GM12874 (cell line): ENCODE measurements at regions not wholly inside any gene's neighbourhood (a gene's known extent, or its start where the extent isn't known, plus 50 kb on each side); places are given as distances from the start of the nearest gene placed in this dataset.

Source experiments
- CTCF ChIP-seq: IDR thresholded peaks from 2 replicates; pipeline ENCODE4 v1.5.1; 2011; ENCODE audit warnings: low read depth, mild to moderate bottlenecking, control low read depth, low read length, moderate library complexity; ENCODE audit not compliant: insufficient read depth

- TF ChIP-seq CTCF: no peak
Observed at GRCh38 chr4:23060776-23061175, 368.0 kb downstream of the GBA3 start.

DNA sequence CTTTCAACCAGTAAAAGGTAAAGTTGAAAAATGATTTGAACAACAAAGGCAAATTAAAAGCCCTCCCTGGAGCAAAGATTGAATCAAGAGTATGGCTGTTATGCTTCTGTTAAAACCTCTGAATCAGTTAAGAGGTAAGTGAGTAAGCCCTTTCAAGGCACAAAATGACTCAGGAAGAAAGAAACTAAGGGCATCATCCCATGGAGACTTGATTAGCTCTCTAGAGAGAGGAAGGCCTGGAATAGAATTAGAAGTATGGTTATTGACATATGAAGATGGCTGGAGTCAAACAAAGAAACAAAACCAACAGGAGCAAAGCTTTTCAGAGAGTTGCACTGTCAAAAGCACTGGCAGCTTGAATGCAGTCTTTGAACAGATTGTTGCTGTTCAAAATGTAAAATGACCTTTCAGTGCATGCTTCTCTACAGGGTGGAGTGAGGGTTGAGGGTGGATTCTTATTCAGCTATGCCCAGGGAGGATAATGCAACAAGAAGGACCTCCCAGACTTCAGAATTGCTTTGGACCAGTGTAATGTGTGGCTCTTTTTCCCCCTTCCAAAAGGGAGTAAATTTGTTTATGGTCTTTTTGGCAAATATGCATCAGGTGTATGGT is 365.5 kb downstream of the GBA3 start:
- no peak for TF ChIP-seq CTCF

DNA sequence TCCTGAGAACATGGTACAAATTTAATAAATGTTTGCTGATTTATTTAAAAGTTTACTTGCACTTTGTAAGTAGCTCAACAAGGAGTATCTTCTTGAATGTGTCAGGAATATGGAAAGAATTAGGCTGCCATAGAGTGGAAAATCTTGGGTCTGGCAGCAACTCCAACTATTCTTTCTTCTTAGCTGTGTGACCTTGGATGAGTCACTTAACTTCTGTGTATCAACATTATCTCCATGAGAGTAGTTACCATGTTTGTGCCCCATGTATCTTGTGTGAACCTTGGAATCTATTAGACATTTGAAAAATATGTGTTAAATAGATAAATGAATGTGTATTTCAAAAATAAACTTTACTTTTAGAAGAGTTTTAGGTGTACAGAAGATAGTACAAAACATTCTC is 348.8 kb downstream of the GBA3 start:
- TF ChIP-seq CTCF: no peak

- TF ChIP-seq CTCF: no peak
Observed at GRCh38 chr4:23040539-23040938, 347.8 kb downstream of the GBA3 start.

- TF ChIP-seq CTCF: no peak
Observed at GRCh38 chr4:23039818-23040217, 347.1 kb downstream of the GBA3 start.

DNA sequence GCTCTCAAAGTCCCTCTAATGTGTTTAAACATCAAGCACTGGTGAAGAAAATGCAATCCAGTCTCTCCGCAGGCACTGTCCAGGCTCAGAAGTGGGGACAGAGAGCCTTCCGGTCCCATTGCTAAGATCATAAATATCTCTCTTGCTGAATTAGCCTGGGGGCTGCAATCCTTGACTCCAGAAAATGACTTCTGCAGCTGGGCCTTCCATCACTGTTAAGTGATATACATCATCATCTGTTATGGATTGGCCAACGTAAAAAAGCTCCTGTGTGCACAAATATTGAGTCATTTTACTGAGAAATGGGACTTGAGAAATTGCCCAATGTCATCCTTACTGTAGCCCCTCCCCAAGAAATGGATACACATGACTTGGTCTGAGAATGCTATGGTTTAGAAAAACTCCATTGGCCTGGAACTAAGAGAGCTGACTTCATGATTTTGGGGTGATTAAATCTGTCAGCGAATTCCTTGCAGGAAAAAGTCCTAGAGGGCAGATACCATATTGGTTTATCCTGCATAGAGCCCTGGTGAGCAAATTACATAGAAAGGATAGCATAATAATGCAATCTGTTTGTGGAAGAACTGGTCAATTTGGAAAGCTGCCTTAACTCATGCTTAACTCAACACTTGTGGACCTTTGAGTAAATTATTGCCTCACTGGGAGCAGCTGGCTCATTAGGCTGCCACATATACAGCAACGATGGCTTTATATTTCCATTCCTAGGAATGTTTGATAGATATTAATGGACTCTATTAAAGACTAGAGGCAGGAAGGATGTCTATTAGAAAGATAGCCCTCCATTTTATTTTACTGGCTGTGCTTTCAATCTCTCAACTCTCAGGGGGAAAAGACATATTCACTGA is 346.1 kb downstream of the GBA3 start:
- no peak for TF ChIP-seq CTCF

DNA sequence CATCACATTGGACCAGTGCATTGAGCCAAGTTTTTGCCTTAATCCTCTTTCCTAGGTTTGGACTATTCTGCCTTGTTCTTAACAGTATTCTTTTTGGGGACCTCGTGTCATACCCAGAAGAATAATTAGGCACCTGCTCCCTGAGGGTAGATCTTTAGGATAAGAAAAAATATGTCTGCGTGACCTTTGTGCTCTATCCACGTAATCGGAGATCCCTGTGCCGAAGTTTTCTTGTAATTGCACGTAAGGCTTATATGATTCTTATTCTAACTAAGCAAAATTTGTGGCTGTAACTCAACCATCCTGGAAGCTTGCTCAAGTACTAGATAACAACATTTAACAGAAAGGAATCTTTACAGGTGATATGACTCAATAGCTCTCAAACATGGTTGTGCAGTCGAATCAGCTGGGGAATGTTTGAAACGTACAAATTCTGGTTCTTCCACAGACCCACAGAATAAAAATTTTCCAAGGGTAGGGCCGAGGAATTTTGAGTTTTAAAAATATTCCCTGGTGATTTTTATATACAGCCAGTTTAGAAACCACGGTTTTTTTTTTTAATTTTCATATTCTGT is 344.3 kb downstream of the GBA3 start:
- TF ChIP-seq CTCF: no peak
